HG03139 (cell line): ENCODE measurements at regions not wholly inside any gene's neighbourhood (a gene's known extent, or its start where the extent isn't known, plus 50 kb on each side); places are given as distances from the start of the nearest gene placed in this dataset.

Experiments used
- ATAC-seq: cut with Tn5 transposase; IDR thresholded peaks from one replicate; pipeline ENCODE4 v1.9.1; 2021; ENCODE audit not compliant: unreplicated experiment

- no peak for ATAC-seq
These were observed 207.2 kb downstream of the SPRY2 start for GRCh38 chr13:80133631-80134261.

- ATAC-seq: no peak
These were observed 208.0 kb downstream of the SPRY2 start for GRCh38 chr13:80132741-80133601.

- ATAC-seq: no peak
These were observed 209.7 kb downstream of the SPRY2 start for GRCh38 chr13:80131204-80131603.

- ATAC-seq: no peak
These were observed 214.4 kb downstream of the SPRY2 start for GRCh38 chr13:80126389-80127068.

- no peak for ATAC-seq
These were observed 217.0 kb downstream of the SPRY2 start for GRCh38 chr13:80123945-80124344.

GRCh38 chr13:80121038-80121437 is 219.9 kb downstream of the SPRY2 start:
- ATAC-seq: no peak

GRCh38 chr13:80118506-80118905 is 222.4 kb downstream of the SPRY2 start:
- no peak for ATAC-seq

GRCh38 chr13:80118099-80118498 is 222.8 kb downstream of the SPRY2 start:
- no peak for ATAC-seq

GRCh38 chr13:80117515-80117914 is 223.4 kb downstream of the SPRY2 start:
- no peak for ATAC-seq

GRCh38 chr13:80116107-80116506 is 224.8 kb downstream of the SPRY2 start:
- ATAC-seq: no peak

GRCh38 chr13:80115616-80116015 is 225.3 kb downstream of the SPRY2 start:
- ATAC-seq: no peak

- ATAC-seq: no peak
These were observed 227.0 kb downstream of the SPRY2 start for GRCh38 chr13:80113714-80114454.

- ATAC-seq: no peak
These were observed 231.6 kb downstream of the SPRY2 start for GRCh38 chr13:80109303-80109702.

- no peak for ATAC-seq
These were observed 235.6 kb downstream of the SPRY2 start for GRCh38 chr13:80105350-80105749.

- ATAC-seq: no peak
These were observed 239.9 kb downstream of the SPRY2 start for GRCh38 chr13:80101040-80101439.

GRCh38 chr13:80100636-80101035 is 240.3 kb downstream of the SPRY2 start:
- no peak for ATAC-seq

- ATAC-seq: no peak
These were observed 243.4 kb downstream of the SPRY2 start for GRCh38 chr13:80097561-80097960.

- ATAC-seq: no peak
These were observed 244.5 kb downstream of the SPRY2 start for GRCh38 chr13:80096383-80096782.

- no peak for ATAC-seq
These were observed 246.4 kb downstream of the SPRY2 start for GRCh38 chr13:80094526-80094925.

GRCh38 chr13:80093888-80094287 is 247.0 kb downstream of the SPRY2 start:
- ATAC-seq: no peak

- ATAC-seq: no peak
These were observed 254.6 kb downstream of the SPRY2 start for GRCh38 chr13:80086304-80086721.
